Thyroid gland (tissue), 4 donors: ENCODE measurements at regions not wholly inside any gene's neighbourhood (a gene's known extent, or its start where the extent isn't known, plus 50 kb on each side); places are given as distances from the start of the nearest gene placed in this dataset.

Source experiments
- DNase-seq, 2 donors: peaks; one replicate each; pipeline ENCODE4 v3.0.0-alpha.2; 2019
- H3K27ac ChIP-seq, 3 donors: fragments of 200-600 bp; sonication (generic); 1 replicate in 2 of 3; 2 replicates in 1 of 3; pipeline ENCODE4 v1.5.1; 2016 to 2019; ENCODE audit warnings: mild to moderate bottlenecking in 1 of 3, moderate library complexity in 1 of 3
- H3K27me3 ChIP-seq: fragments of 200-600 bp; sonication (generic); one replicate; pipeline ENCODE4 v1.5.1; 2019
- H3K36me3 ChIP-seq, 2 donors: fragments of 200-600 bp; sonication (generic); one replicate each; pipeline ENCODE4 v1.5.1; 2016 to 2019
- H3K4me1 ChIP-seq, 2 donors: fragments of 200-600 bp; sonication (generic); one replicate each; pipeline ENCODE4 v1.5.1; 2017 to 2019
- H3K4me3 ChIP-seq, 3 donors: fragments of 200-600 bp; sonication (generic); replicated peaks in 1 of 3; 1 replicate in 2 of 3; 2 replicates in 1 of 3; pipeline ENCODE4 v1.5.1; 2016; ENCODE audit warnings: mild to moderate bottlenecking in 1 of 3
- H3K9me3 ChIP-seq: fragments of 200-600 bp; sonication (generic); one replicate; pipeline ENCODE4 v1.5.1; 2017
- CTCF ChIP-seq, 6 experiments: fragments of 200-600 bp in 3 of 6; fragments of 450-650 bp in 3 of 6; sonication (generic) in 3 of 6; IDR thresholded peaks; one replicate each; pipeline ENCODE4 v1.5.1; 2016 to 2019; ENCODE audit warnings: antibody characterized with exemption in 6 of 6, mild to moderate bottlenecking in 2 of 6, inconsistent platforms in 1 of 6, moderate library complexity in 1 of 6
- POLR2A ChIP-seq, 2 donors: fragments of 450-650 bp; IDR thresholded peaks; one replicate each; pipeline ENCODE4 v1.6.1; 2017; ENCODE audit warnings: antibody characterized with exemption in 2 of 2, mild to moderate bottlenecking in 2 of 2, moderate library complexity in 1 of 2
- WGBS, 2 donors: methylation state at CpG; one replicate each; pipeline ENCODE4 v1.1.5; 2017; 5-methylcytosine and 5-hydroxymethylcytosine counted together
- intact Hi-C: fragments of 100-400 bp; cut with DNase I; formaldehyde crosslinking; loops from one replicate; pipeline ENCODE4 v1.15.1; 2023

- Histone ChIP-seq H3K27me3 (no peaks in the 10 kb centered on the region), H3K27ac (no peak overlapping the region), H3K36me3 (no peaks in the 10 kb centered on the region), H3K4me1 (no peaks in the 10 kb centered on the region), H3K9me3 (no peaks in the 10 kb centered on the region), H3K4me3 (no peak overlapping the region)
- no peak for DNase-seq
- intact Hi-C loops = no loop called here
- TF ChIP-seq POLR2A (IDR thresholded peaks at IDR 0.05) (no peak), CTCF (IDR thresholded peaks at IDR 0.05) (no peak)
Observed at GRCh38 chr3:87710028-87710427, 348.8 kb downstream of the CGGBP1 start.

GRCh38 chr3:87706176-87706575, 352.6 kb downstream of the CGGBP1 start:
- no peak overlapping the region for H3K4me3 ChIP-seq
- intact Hi-C loops = no loop called here
- no peaks in the 10 kb centered on the region for H3K4me1 ChIP-seq
- H3K9me3 ChIP-seq = no peaks in the 10 kb centered on the region
- no peaks in the 10 kb centered on the region for H3K36me3 ChIP-seq
- no peak for DNase-seq
- H3K27ac ChIP-seq = no peak overlapping the region
- 73 to 79% methylated on average over 2 of the region's 2 CpGs for WGBS, 2 donors
- H3K27me3 ChIP-seq = no peaks in the 10 kb centered on the region
- TF ChIP-seq POLR2A (IDR thresholded peaks at IDR 0.05) = no peak
- TF ChIP-seq CTCF (IDR thresholded peaks at IDR 0.05) = no peak

GRCh38 chr3:87702600-87702999, 356.2 kb downstream of the CGGBP1 start:
- TF ChIP-seq POLR2A (IDR thresholded peaks at IDR 0.05) = no peak
- no peak for TF ChIP-seq CTCF (IDR thresholded peaks at IDR 0.05)
- Histone ChIP-seq H3K27ac (no peak overlapping the region), H3K27me3 (no peaks in the 10 kb centered on the region), H3K4me3 (no peak overlapping the region), H3K36me3 (no peaks in the 10 kb centered on the region), H3K4me1 (no peaks in the 10 kb centered on the region), H3K9me3 (no peaks in the 10 kb centered on the region)
- intact Hi-C loops = no loop called here
- 90 to 91% methylated on average over 4 of the region's 4 CpGs for WGBS, 2 donors
- DNase-seq = no peak

- DNase-seq = no peak
- H3K27ac ChIP-seq = no peak overlapping the region
- H3K4me3 ChIP-seq = no peak overlapping the region
- TF ChIP-seq POLR2A (IDR thresholded peaks at IDR 0.05) = no peak
- no peaks in the 10 kb centered on the region for H3K27me3 ChIP-seq
- 80 to 84% methylated on average over 6 of the region's 6 CpGs for WGBS, 2 donors
- no peaks in the 10 kb centered on the region for H3K36me3 ChIP-seq
- H3K9me3 ChIP-seq = no peaks in the 10 kb centered on the region
- intact Hi-C loops = no loop called here
- H3K4me1 ChIP-seq = no peaks in the 10 kb centered on the region
Observed at GRCh38 chr3:87696124-87697013, 362.4 kb downstream of the CGGBP1 start.

- Histone ChIP-seq H3K9me3 (no peaks in the 10 kb centered on the region), H3K27ac (no peak overlapping the region), H3K4me1 (no peaks in the 10 kb centered on the region), H3K36me3 (no peaks in the 10 kb centered on the region), H3K27me3 (no peaks in the 10 kb centered on the region), H3K4me3 (no peak overlapping the region)
- DNase-seq = no peak
- TF ChIP-seq CTCF (IDR thresholded peaks at IDR 0.05) (no peak), POLR2A (IDR thresholded peaks at IDR 0.05) (no peak)
- 62 to 65% methylated on average over 2 of the region's 2 CpGs for WGBS, 2 donors
- intact Hi-C loops = no loop called here
Observed at GRCh38 chr3:87694678-87695077, 364.1 kb downstream of the CGGBP1 start.
